ENCODE measurements at regions not wholly inside any gene's neighbourhood (a gene's known extent, or its start where the extent isn't known, plus 50 kb on each side); places are given as distances from the start of the nearest gene placed in this dataset.
"Not testable (repeated sequence)": the region's sequence is repeated elsewhere in the genome, so short reads cannot be mapped to it uniquely, and the experiment has no call there.

GRCh38 chr17:33945646-33946546, 309.2 kb upstream of the CCL2 start:
- no peak for DNase-seq (ENCODE audit: low spot score)

- no peak for DNase-seq (ENCODE audit: low spot score)
Measured at GRCh38 chr17:33947762-33948161, 307.3 kb upstream of the CCL2 start.

GRCh38 chr17:33948309-33948708, 306.8 kb upstream of the CCL2 start:
- DNase-seq (ENCODE audit: low spot score): no peak

GRCh38 chr17:33949100-33949499, 306.0 kb upstream of the CCL2 start:
- DNase-seq (ENCODE audit: low spot score): no peak

- no peak for DNase-seq (ENCODE audit: low spot score)
Measured at GRCh38 chr17:33950061-33950460, 305.0 kb upstream of the CCL2 start.

GRCh38 chr17:33952425-33952824, 302.7 kb upstream of the CCL2 start:
- DNase-seq (ENCODE audit: low spot score): no peak

GRCh38 chr17:33954597-33954996, 300.5 kb upstream of the CCL2 start:
- no peak for DNase-seq (ENCODE audit: low spot score)

- DNase-seq (ENCODE audit: low spot score): no peak
Measured at GRCh38 chr17:33955461-33955860, 299.6 kb upstream of the CCL2 start.

- DNase-seq (ENCODE audit: low spot score): not testable (repeated sequence)
Measured at GRCh38 chr17:33959098-33959497, 296.0 kb upstream of the CCL2 start.

- no peak for DNase-seq (ENCODE audit: low spot score)
Measured at GRCh38 chr17:33962857-33963655, 292.0 kb upstream of the CCL2 start.

- DNase-seq (ENCODE audit: low spot score): peak; percentile 23
Measured at GRCh38 chr17:33964344-33964979, 290.6 kb upstream of the CCL2 start.

GRCh38 chr17:33966410-33967059, 288.6 kb upstream of the CCL2 start:
- DNase-seq (ENCODE audit: low spot score): no peak

- no peak for DNase-seq (ENCODE audit: low spot score)
Measured at GRCh38 chr17:33967608-33968349, 287.3 kb upstream of the CCL2 start.

GRCh38 chr17:33968350-33969044, 286.6 kb upstream of the CCL2 start:
- peak; percentile 26 for DNase-seq (ENCODE audit: low spot score)

- DNase-seq (ENCODE audit: low spot score): no peak
Measured at GRCh38 chr17:33970279-33970678, 284.8 kb upstream of the CCL2 start.

GRCh38 chr17:33972763-33973162, 282.3 kb upstream of the CCL2 start:
- DNase-seq (ENCODE audit: low spot score): no peak

- DNase-seq (ENCODE audit: low spot score): no peak
Measured at GRCh38 chr17:33973491-33973890, 281.6 kb upstream of the CCL2 start.

GRCh38 chr17:33974276-33974675, 280.8 kb upstream of the CCL2 start:
- DNase-seq (ENCODE audit: low spot score): no peak

- DNase-seq (ENCODE audit: low spot score): no peak
Measured at GRCh38 chr17:33976831-33977230, 278.3 kb upstream of the CCL2 start.

GRCh38 chr17:33977729-33978514, 277.2 kb upstream of the CCL2 start:
- no peak for DNase-seq (ENCODE audit: low spot score)
